Omental fat pad (tissue), 3 donors: ENCODE measurements at regions not wholly inside any gene's neighbourhood (a gene's known extent, or its start where the extent isn't known, plus 50 kb on each side); places are given as distances from the start of the nearest gene placed in this dataset.

Source experiments
- ATAC-seq: fragments of 150-250 bp; one replicate; pipeline ENCODE4 v1.9.1; 2016; ENCODE audit warnings: mild to moderate bottlenecking, moderate library complexity; ENCODE audit not compliant: low FRiP score
- DNase-seq: peaks from one replicate; pipeline ENCODE4 v3.0.0-alpha.2; 2019; ENCODE audit warnings: low spot score
- TF ChIP-seq, protein P1 (sequence below), 3 donors: fragments of 450-650 bp; IDR thresholded peaks; one replicate each; pipeline ENCODE4 v1.5.1; 2016 to 2017; ENCODE audit warnings: antibody characterized with exemption in 3 of 3, mild to moderate bottlenecking in 3 of 3, moderate library complexity in 2 of 3

GRCh38 chr14:101109981-101110728 is 206.6 kb upstream of the RTL1 start:
- DNase-seq (peak; percentile 5), ATAC-seq (no peak)
- TF ChIP-seq, protein P1, sequence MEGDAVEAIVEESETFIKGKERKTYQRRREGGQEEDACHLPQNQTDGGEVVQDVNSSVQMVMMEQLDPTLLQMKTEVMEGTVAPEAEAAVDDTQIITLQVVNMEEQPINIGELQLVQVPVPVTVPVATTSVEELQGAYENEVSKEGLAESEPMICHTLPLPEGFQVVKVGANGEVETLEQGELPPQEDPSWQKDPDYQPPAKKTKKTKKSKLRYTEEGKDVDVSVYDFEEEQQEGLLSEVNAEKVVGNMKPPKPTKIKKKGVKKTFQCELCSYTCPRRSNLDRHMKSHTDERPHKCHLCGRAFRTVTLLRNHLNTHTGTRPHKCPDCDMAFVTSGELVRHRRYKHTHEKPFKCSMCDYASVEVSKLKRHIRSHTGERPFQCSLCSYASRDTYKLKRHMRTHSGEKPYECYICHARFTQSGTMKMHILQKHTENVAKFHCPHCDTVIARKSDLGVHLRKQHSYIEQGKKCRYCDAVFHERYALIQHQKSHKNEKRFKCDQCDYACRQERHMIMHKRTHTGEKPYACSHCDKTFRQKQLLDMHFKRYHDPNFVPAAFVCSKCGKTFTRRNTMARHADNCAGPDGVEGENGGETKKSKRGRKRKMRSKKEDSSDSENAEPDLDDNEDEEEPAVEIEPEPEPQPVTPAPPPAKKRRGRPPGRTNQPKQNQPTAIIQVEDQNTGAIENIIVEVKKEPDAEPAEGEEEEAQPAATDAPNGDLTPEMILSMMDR (IDR thresholded peaks at IDR 0.05) = no peak

DNA sequence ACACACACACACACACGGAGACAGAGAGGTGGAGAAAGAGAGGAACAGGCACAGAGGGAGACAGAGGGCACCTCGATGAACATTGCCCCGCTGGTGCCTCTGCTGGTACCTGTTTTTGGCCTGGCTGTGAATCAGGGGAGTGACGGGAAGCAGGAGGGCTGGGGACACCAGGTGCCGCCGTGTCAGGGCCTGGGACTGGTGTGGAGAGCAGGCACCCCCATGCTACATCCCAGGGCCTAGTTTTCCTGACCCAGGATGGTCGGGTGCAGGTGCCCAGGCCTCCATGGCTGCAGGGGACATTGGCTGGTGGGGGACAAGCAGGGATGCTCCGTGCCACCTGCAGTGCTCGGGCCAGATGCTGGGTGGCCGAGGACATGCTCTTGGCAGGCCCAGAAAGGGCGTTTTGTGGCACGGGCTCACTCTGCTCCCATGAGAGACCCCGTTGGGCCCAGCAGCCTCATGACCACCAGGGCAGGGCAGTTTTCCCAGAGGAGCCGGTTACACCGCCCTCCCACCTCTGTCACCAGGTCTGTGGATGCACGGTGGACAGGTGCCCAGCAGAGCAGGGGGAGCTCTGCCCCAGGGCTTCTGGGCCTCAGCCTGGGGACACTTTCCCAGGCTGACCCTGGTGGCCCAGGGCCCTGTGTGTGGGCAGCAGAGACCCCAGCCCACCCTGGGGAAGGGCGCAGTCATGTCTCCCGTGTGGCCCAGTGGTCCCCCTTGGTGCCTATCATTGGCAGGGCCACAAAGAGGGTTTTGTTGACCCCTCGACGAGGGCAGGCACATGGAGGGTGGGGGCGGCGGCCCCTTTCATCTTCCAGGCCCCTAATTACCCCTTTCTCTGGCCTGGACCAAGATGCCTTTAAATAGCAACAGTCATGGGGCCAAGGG is 207.5 kb upstream of the RTL1 start:
- DNase-seq (peak; percentile 17), ATAC-seq (no peak)
- TF ChIP-seq, protein P1 (IDR thresholded peaks at IDR 0.05) = no peak

DNA sequence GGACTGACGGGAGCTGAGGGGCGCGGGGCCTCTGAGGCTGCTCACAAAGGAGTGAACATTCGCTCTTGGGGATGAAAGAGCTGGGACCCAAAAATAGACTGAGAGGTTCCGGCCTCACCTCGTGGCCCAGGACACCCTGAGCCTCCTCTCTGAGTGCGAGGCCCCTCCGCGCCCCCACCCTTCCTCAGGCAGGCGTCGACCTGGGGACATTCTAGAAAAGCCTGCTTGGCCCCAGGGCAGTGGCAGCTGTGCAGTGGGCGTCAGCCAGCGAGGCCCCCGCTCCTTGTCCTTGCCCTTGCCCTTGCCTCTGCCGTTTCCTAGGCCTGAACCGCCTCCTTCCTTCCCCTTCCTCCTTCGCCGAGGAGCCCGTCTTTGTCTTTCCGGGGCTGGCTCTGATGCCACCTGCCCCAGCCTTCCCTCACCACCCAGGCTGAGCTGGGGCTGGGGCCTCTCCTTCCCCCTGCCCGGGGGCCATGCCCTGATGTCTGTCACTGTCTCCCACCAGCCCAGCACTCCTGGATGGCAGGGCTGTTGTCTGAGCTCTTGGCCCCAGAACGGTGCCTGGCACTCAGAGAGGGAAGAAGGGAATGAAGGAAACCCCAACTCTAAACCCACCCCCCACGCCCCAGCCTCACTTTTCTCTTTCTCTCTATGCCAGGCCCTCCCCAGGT is 208.2 kb upstream of the RTL1 start:
- ATAC-seq (no peak), DNase-seq (peak; percentile 3)
- TF ChIP-seq, protein P1 (IDR thresholded peaks at IDR 0.05) = no peak

GRCh38 chr14:101112351-101113107 is 209.0 kb upstream of the RTL1 start:
- no peak for ATAC-seq
- DNase-seq = peak; percentile 18
- TF ChIP-seq, protein P1 (IDR thresholded peaks at IDR 0.05) = no peak

DNA sequence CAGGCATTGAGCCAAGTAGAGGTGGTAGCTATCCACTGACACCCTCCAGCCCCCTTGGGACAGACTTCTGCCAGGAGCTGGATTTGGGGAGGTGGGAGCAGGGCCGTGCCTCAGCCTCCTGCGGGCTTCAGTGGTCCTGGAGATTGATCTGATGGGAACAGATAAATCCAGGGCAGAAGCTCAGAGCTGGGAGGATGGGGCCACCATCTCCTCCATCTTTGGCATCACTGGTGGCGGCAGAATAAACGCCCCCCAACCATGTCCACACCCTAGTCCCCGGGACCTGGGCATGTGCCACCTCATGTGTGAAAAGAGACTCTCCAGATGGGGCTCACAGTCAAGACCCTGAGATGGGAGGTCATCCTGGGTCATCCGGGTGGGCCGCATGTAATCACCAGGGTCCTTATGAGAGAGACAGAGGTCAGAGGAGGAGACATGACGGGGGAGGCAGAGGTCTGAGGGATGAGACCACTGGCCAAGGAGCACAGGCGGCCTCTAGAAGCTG is 209.6 kb upstream of the RTL1 start:
- ATAC-seq (no peak), DNase-seq (no peak)
- TF ChIP-seq, protein P1 (IDR thresholded peaks at IDR 0.05) = no peak
